ENCODE measurements at regions not wholly inside any gene's neighbourhood (a gene's known extent, or its start where the extent isn't known, plus 50 kb on each side); places are given as distances from the start of the nearest gene placed in this dataset.

GRCh38 chr9:88801214-88801796 lies 190.0 kb upstream of the S1PR3 start:
- no peak for FAIRE-seq
- no peak for DNase-seq (ENCODE audit: insufficient read length, low spot score)

DNA sequence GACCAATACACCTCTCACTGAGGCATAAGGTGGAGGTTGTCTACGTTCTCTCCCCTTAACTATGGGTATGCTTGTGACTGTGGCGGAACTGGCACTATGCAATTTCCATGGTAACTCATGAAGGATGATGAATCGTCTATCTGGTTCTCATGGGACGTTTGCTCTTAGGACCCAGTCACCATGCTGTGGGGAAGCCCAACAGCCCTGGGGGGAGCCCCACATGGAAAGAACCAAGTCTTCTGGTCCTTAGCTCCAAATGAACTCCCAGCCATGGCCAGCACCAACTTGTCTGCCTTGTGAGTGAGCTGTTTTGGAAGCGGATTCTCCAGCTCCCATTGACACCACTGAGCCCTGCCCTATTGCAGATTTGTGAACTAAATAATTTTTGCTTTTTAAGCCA lies 188.7 kb upstream of the S1PR3 start:
- no peak for TF ChIP-seq POLR2A (IDR thresholded peaks at IDR 0.05; ENCODE audit: low read depth, low read length)
- FAIRE-seq (no peak), DNase-seq (ENCODE audit: insufficient read length, low spot score) (no peak)

More at GRCh38 chr9:88801214-88801796, 190.0 kb upstream of the S1PR3 start:
- TF ChIP-seq POLR2A (IDR thresholded peaks at IDR 0.05; ENCODE audit: low read depth, low read length): no peak

GRCh38 chr9:88803546-88804253 lies 187.6 kb upstream of the S1PR3 start:
- no peak for TF ChIP-seq POLR2A (IDR thresholded peaks at IDR 0.05; ENCODE audit: low read depth, low read length)
- DNase-seq (ENCODE audit: insufficient read length, low spot score): no peak
- FAIRE-seq: no peak

GRCh38 chr9:88804254-88804596 lies 187.0 kb upstream of the S1PR3 start:
- DNase-seq (ENCODE audit: insufficient read length, low spot score) (peak; percentile 30), FAIRE-seq (no peak)
- TF ChIP-seq POLR2A (IDR thresholded peaks at IDR 0.05; ENCODE audit: low read depth, low read length): no peak

GRCh38 chr9:88805217-88805943 lies 185.9 kb upstream of the S1PR3 start:
- no peak for DNase-seq (ENCODE audit: insufficient read length, low spot score)
- FAIRE-seq: no peak
- TF ChIP-seq POLR2A (IDR thresholded peaks at IDR 0.05; ENCODE audit: low read depth, low read length): no peak

DNA sequence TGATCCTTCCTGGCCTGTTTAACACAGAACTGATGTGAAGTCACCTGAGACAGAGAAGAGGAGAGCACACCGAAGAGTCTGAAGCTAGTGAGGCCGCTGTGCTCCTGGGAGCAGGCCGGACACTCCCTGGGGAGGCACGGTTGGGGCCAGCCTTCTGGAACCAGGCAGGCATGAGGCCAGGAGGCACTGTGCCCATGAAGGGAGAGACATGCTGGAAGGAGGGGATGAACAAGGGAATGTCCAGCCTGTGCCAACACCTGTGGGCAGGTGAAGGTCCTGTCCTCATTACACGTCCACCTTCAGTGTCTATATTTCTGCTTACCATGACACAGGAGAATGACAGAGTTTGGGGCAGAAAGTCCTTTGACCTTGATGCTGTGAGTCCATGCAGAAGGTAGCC lies 183.8 kb upstream of the S1PR3 start:
- FAIRE-seq (no peak), DNase-seq (ENCODE audit: insufficient read length, low spot score) (no peak)
- TF ChIP-seq POLR2A (IDR thresholded peaks at IDR 0.05; ENCODE audit: low read depth, low read length): 0 out of 2 replicates have a peak, but pooled peaks have one; percentile 8

DNA sequence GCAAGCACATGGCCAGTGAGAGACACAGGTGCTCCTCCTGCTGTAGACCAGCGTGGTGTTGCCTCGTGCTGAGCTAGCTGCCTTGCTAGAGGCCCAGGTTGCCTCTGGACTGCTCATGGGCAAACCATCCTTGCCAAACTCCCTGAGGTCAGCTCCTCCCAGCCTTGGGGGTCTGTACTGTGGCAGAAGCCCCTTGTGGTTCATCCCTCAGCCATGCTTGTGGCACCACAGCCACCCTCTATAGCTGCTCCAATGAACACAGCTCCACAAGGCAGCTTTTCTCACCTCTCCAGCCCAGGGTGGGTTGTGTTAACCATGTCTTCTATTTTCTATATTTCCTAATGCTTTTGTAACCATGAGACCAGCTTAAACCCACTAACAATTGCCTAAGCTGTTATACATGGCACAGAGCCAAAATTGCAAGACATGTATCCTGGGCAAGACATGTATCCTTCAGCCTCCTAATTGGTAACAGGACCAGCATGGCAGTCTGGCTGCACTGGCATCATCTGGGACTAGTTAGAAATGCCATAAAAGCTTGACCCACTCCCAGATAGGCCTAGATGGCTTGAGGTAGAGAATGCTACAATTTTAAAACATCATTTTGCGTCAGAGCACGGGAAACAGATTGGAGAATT lies 183.1 kb upstream of the S1PR3 start:
- TF ChIP-seq POLR2A (IDR thresholded peaks at IDR 0.05; ENCODE audit: low read depth, low read length): no peak
- FAIRE-seq (no peak), DNase-seq (ENCODE audit: insufficient read length, low spot score) (no peak)

DNA sequence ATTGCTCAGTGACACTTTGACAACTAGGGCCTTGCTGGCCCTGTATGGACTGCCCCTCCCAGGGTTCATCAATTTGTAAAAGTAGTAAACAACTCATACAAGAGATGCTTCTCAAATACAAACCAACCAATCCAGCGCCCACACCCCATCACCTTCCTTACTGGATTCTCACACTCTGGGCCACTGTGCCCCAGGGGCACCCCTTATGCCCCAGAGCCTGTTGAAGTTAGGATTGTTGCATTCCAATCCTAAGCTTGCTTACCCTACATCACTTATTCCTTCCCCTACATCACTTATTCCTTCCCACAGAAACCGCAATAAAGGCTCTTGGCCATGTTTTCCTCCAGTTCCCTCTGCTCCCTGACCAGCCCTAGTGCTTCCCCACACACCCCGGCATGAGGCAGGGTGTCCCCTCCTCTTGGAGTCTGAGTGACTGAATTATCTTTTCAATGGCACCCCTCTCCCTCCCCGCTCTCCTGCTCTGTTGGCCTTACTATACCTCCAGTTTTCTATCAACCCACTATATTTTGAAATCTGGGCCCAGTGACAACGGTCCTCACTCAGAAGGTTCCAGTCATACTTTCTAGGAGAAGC lies 182.4 kb upstream of the S1PR3 start:
- FAIRE-seq (no peak), DNase-seq (ENCODE audit: insufficient read length, low spot score) (no peak)
- no peak for TF ChIP-seq POLR2A (IDR thresholded peaks at IDR 0.05; ENCODE audit: low read depth, low read length)

DNA sequence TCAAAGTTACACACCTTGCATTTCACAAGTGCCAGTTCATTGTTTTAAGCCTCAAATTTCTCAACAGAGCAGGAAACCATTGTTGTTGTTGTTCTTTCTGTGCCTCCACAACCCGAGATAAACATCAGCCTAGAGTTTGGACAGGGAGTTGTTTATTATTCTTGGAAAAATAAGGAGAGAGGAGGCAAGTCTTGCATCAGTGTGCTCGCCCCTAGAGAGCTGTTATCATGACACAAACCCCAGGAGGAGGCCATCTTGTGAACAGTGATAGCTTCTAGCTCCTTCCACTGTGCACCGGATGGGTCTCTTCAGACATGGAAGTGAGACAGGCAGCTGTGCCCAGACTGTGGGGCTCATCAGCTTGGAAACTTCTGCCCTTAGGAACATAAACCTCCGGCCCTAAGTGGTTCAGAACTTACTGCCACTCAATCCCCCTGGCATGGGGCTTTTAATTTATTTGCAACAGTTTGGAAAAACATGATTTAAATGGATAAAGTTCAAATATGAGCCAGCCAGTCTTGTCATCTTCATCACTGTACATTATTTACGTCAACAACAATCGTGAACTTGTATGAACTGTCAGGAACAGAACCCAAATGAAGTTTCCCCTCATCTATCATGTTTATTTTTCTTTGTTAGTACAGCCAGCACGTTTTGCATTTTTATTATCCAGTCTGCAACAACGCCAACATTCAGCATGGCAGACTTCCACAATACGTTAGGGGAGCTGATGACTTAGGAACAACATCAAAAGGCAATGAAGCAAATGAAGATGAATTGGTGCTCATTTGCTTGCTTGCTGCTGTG lies 181.7 kb upstream of the S1PR3 start:
- FAIRE-seq: no peak
- no peak for TF ChIP-seq POLR2A (IDR thresholded peaks at IDR 0.05; ENCODE audit: low read depth, low read length)
- no peak for DNase-seq (ENCODE audit: insufficient read length, low spot score)

DNA sequence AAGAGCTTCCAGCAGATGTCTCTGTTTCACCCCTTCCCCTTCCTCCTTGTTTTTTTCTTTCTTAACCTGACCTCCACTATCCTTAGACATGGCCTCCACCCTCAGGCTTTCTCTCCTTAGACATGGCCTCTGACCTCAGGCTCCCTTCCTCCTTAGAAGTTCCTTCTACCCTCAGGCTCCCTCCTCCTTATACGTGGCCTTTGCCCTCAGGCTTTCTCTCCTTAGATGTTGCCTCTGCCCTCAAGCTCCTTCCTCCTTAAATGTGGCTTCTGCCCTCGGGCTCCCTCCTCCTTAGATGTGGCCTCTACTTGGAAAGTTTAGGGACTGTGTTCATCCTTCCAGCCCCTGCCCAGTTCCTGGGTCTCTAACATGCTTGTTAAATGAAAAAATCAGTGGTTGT lies 180.4 kb upstream of the S1PR3 start:
- DNase-seq (ENCODE audit: insufficient read length, low spot score) (no peak), FAIRE-seq (no peak)
- TF ChIP-seq POLR2A (IDR thresholded peaks at IDR 0.05; ENCODE audit: low read depth, low read length): no peak

GRCh38 chr9:88811511-88811910 lies 179.8 kb upstream of the S1PR3 start:
- FAIRE-seq (no peak), DNase-seq (ENCODE audit: insufficient read length, low spot score) (no peak)
- no peak for TF ChIP-seq POLR2A (IDR thresholded peaks at IDR 0.05; ENCODE audit: low read depth, low read length)

DNA sequence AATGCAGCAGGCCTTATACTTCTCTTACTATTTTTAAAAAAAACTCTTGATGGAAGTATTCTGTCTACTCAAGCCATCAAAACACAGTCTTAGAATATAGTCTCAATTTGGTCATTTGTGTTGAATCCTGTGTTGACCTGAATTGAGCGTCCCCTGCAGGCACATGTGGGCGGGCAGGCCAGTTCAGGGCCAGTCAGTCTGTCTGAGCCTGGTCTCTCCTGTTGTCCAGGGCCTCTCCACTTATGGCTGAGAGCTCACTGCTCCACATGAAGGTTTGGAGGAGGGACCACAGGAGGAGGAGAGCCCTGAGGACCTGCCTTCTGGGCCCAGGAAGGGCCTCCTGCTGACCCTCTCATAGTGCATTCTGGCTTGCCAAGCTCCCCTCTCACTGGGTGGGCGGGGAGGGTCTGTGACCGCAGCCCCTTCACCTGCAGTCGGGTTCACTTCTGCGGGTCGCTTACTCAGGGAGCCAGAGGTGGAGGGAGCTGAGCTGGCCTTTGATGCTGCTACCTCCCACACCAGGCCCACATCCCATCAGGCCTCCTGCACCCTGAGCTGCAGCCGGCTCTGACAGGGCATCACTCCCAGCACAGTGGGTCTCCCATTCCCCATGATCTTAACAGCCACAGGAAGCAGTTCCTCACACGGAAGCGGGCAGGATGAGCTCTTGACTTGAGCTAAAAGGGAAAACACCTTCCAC lies 178.2 kb upstream of the S1PR3 start:
- no peak for DNase-seq (ENCODE audit: insufficient read length, low spot score)
- FAIRE-seq: no peak
- TF ChIP-seq POLR2A (IDR thresholded peaks at IDR 0.05; ENCODE audit: low read depth, low read length): no peak
